Activated gamma-delta T cell treated with anti-CD3 and anti-CD28 coated beads, Interleukin-2, amount 50 U/mL, for 16 hours (primary cell): ENCODE measurements at regions not wholly inside any gene's neighbourhood (a gene's known extent, or its start where the extent isn't known, plus 50 kb on each side); places are given as distances from the start of the nearest gene placed in this dataset.

Experiments used
- DNase-seq: peaks from one replicate; pipeline ENCODE4 v3.0.0-alpha.2; 2020; ENCODE audit warnings: low read depth

GRCh38 chr2:8089596-8089995 lies 592.3 kb upstream of the ID2 start:
- no peak for DNase-seq

GRCh38 chr2:8090748-8091700 lies 590.8 kb upstream of the ID2 start:
- DNase-seq: no peak

- no peak for DNase-seq
Measured at GRCh38 chr2:8094526-8094925, 587.3 kb upstream of the ID2 start.

GRCh38 chr2:8095978-8096377 lies 585.9 kb upstream of the ID2 start:
- no peak for DNase-seq

GRCh38 chr2:8096484-8096883 lies 585.4 kb upstream of the ID2 start:
- DNase-seq: no peak

GRCh38 chr2:8098476-8099266 lies 583.2 kb upstream of the ID2 start:
- DNase-seq: no peak

- no peak for DNase-seq
Measured at GRCh38 chr2:8099267-8099582, 582.6 kb upstream of the ID2 start.

GRCh38 chr2:8101614-8102277 lies 580.1 kb upstream of the ID2 start:
- DNase-seq: no peak

- DNase-seq: no peak
Measured at GRCh38 chr2:8102470-8102869, 579.4 kb upstream of the ID2 start.

GRCh38 chr2:8103085-8103708 lies 578.7 kb upstream of the ID2 start:
- no peak for DNase-seq

- no peak for DNase-seq
Measured at GRCh38 chr2:8107150-8107549, 574.7 kb upstream of the ID2 start.

GRCh38 chr2:8107621-8108378 lies 574.1 kb upstream of the ID2 start:
- DNase-seq: no peak

GRCh38 chr2:8110716-8111115 lies 571.1 kb upstream of the ID2 start:
- no peak for DNase-seq

GRCh38 chr2:8111193-8111592 lies 570.7 kb upstream of the ID2 start:
- DNase-seq: no peak

- no peak for DNase-seq
Measured at GRCh38 chr2:8115456-8115855, 566.4 kb upstream of the ID2 start.

GRCh38 chr2:8115966-8116365 lies 565.9 kb upstream of the ID2 start:
- no peak for DNase-seq

- DNase-seq: no peak
Measured at GRCh38 chr2:8116661-8117060, 565.2 kb upstream of the ID2 start.

- no peak for DNase-seq
Measured at GRCh38 chr2:8118940-8119781, 562.7 kb upstream of the ID2 start.

- DNase-seq: no peak
Measured at GRCh38 chr2:8119782-8120505, 561.9 kb upstream of the ID2 start.

GRCh38 chr2:8120506-8120860 lies 561.4 kb upstream of the ID2 start:
- DNase-seq: no peak
